DOHH2 (cell line): ENCODE measurements at regions not wholly inside any gene's neighbourhood (a gene's known extent, or its start where the extent isn't known, plus 50 kb on each side); places are given as distances from the start of the nearest gene placed in this dataset.

Source experiments
- CTCF ChIP-seq: fragments of 200-600 bp; sonication (generic); IDR thresholded peaks from one replicate; pipeline ENCODE4 v1.5.1; 2014; ENCODE audit warnings: antibody characterized with exemption, mild to moderate bottlenecking, low read depth, low read length; ENCODE audit not compliant: poor library complexity, severe bottlenecking
- EZH2phosphoT487 ChIP-seq: fragments of 200-600 bp; sonication (generic); IDR thresholded peaks from 2 replicates; pipeline ENCODE4 v1.6.1; 2017; ENCODE audit warnings: borderline replicate concordance, mild to moderate bottlenecking, antibody characterized with exemption, low read length, moderate library complexity, mixed read lengths

- TF ChIP-seq CTCF (no peak), EZH2phosphoT487 (no peak)
Measured at GRCh38 chr1:239686386-239686785, 300.0 kb downstream of the CHRM3 start.
